ENCODE measurements at regions not wholly inside any gene's neighbourhood (a gene's known extent, or its start where the extent isn't known, plus 50 kb on each side); places are given as distances from the start of the nearest gene placed in this dataset.

GRCh38 chr2:188726626-188727247 is 247.4 kb upstream of the COL3A1 start:
- Mint-ChIP-seq H3K27me3 (ENCODE audit: insufficient read depth) (no peaks in the 10 kb centered on the region), H3K27ac (no peak overlapping the region), H3K4me3 (no peak overlapping the region), H3K36me3 (ENCODE audit: low read depth) (no peaks in the 10 kb centered on the region), H3K9me3 (no peaks in the 10 kb centered on the region), H3K4me1 (ENCODE audit: low read depth) (no peaks in the 10 kb centered on the region)
- intact Hi-C loops (cut with micrococcal nuclease): no loop called here
- no peak for DNase-seq (ENCODE audit: low spot score)

- no peak overlapping the region for H3K27ac Mint-ChIP-seq
- no peaks in the 10 kb centered on the region for H3K4me1 Mint-ChIP-seq (ENCODE audit: low read depth)
- DNase-seq (ENCODE audit: low spot score): no peak
- intact Hi-C loops (cut with micrococcal nuclease): no loop called here
- H3K4me3 Mint-ChIP-seq: no peak overlapping the region
- H3K9me3 Mint-ChIP-seq: no peaks in the 10 kb centered on the region
- no peaks in the 10 kb centered on the region for H3K27me3 Mint-ChIP-seq (ENCODE audit: insufficient read depth)
- no peaks in the 10 kb centered on the region for H3K36me3 Mint-ChIP-seq (ENCODE audit: low read depth)
Observed at GRCh38 chr2:188727846-188728245, 246.3 kb upstream of the COL3A1 start.

- Mint-ChIP-seq H3K27ac (no peak overlapping the region), H3K4me3 (no peak overlapping the region), H3K27me3 (ENCODE audit: insufficient read depth) (no peaks in the 10 kb centered on the region), H3K4me1 (ENCODE audit: low read depth) (no peaks in the 10 kb centered on the region), H3K36me3 (ENCODE audit: low read depth) (no peaks in the 10 kb centered on the region), H3K9me3 (no peaks in the 10 kb centered on the region)
- intact Hi-C loops (cut with micrococcal nuclease): no loop called here
- DNase-seq (ENCODE audit: low spot score): no peak
Observed at GRCh38 chr2:188734691-188735090, 239.5 kb upstream of the COL3A1 start.

GRCh38 chr2:188746727-188747126 is 227.4 kb upstream of the COL3A1 start:
- no peaks in the 10 kb centered on the region for H3K27me3 Mint-ChIP-seq (ENCODE audit: insufficient read depth)
- H3K9me3 Mint-ChIP-seq: no peaks in the 10 kb centered on the region
- no peak overlapping the region for H3K27ac Mint-ChIP-seq
- no peak for DNase-seq (ENCODE audit: low spot score)
- H3K36me3 Mint-ChIP-seq (ENCODE audit: low read depth): no peaks in the 10 kb centered on the region
- H3K4me1 Mint-ChIP-seq (ENCODE audit: low read depth): no peaks in the 10 kb centered on the region
- intact Hi-C loops (cut with micrococcal nuclease): no loop called here
- no peak overlapping the region for H3K4me3 Mint-ChIP-seq

GRCh38 chr2:188751816-188752215 is 222.4 kb upstream of the COL3A1 start:
- no peak for DNase-seq (ENCODE audit: low spot score)
- Mint-ChIP-seq H3K27me3 (ENCODE audit: insufficient read depth) (no peaks in the 10 kb centered on the region), H3K9me3 (no peaks in the 10 kb centered on the region), H3K36me3 (ENCODE audit: low read depth) (no peaks in the 10 kb centered on the region), H3K27ac (no peak overlapping the region), H3K4me3 (no peak overlapping the region), H3K4me1 (ENCODE audit: low read depth) (no peaks in the 10 kb centered on the region)
- intact Hi-C loops (cut with micrococcal nuclease): no loop called here

- H3K9me3 Mint-ChIP-seq: no peaks in the 10 kb centered on the region
- H3K4me1 Mint-ChIP-seq (ENCODE audit: low read depth): no peaks in the 10 kb centered on the region
- H3K27me3 Mint-ChIP-seq (ENCODE audit: insufficient read depth): no peaks in the 10 kb centered on the region
- H3K36me3 Mint-ChIP-seq (ENCODE audit: low read depth): no peaks in the 10 kb centered on the region
- intact Hi-C loops (cut with micrococcal nuclease): no loop called here
- H3K4me3 Mint-ChIP-seq: no peak overlapping the region
- no peak overlapping the region for H3K27ac Mint-ChIP-seq
- DNase-seq (ENCODE audit: low spot score): no peak
Observed at GRCh38 chr2:188752311-188752710, 221.9 kb upstream of the COL3A1 start.

GRCh38 chr2:188762151-188762550 is 212.0 kb upstream of the COL3A1 start:
- no peak overlapping the region for H3K4me3 Mint-ChIP-seq
- no peaks in the 10 kb centered on the region for H3K36me3 Mint-ChIP-seq (ENCODE audit: low read depth)
- no peaks in the 10 kb centered on the region for H3K9me3 Mint-ChIP-seq
- intact Hi-C loops (cut with micrococcal nuclease): no loop called here
- no peak overlapping the region for H3K27ac Mint-ChIP-seq
- no peaks in the 10 kb centered on the region for H3K27me3 Mint-ChIP-seq (ENCODE audit: insufficient read depth)
- no peaks in the 10 kb centered on the region for H3K4me1 Mint-ChIP-seq (ENCODE audit: low read depth)
- no peak for DNase-seq (ENCODE audit: low spot score)

- Mint-ChIP-seq H3K4me1 (ENCODE audit: low read depth) (no peaks in the 10 kb centered on the region), H3K9me3 (no peaks in the 10 kb centered on the region), H3K27me3 (ENCODE audit: insufficient read depth) (no peaks in the 10 kb centered on the region), H3K4me3 (no peak overlapping the region), H3K27ac (no peak overlapping the region), H3K36me3 (ENCODE audit: low read depth) (no peaks in the 10 kb centered on the region)
- DNase-seq (ENCODE audit: low spot score): no peak
- intact Hi-C loops (cut with micrococcal nuclease): no loop called here
Observed at GRCh38 chr2:188765522-188766470, 208.4 kb upstream of the COL3A1 start.

- no peak for DNase-seq (ENCODE audit: low spot score)
- no peaks in the 10 kb centered on the region for H3K9me3 Mint-ChIP-seq
- H3K4me3 Mint-ChIP-seq: no peak overlapping the region
- H3K36me3 Mint-ChIP-seq (ENCODE audit: low read depth): no peaks in the 10 kb centered on the region
- intact Hi-C loops (cut with micrococcal nuclease): no loop called here
- no peaks in the 10 kb centered on the region for H3K4me1 Mint-ChIP-seq (ENCODE audit: low read depth)
- H3K27ac Mint-ChIP-seq: no peak overlapping the region
- no peaks in the 10 kb centered on the region for H3K27me3 Mint-ChIP-seq (ENCODE audit: insufficient read depth)
Observed at GRCh38 chr2:188766471-188766856, 207.7 kb upstream of the COL3A1 start.

GRCh38 chr2:188767176-188767575 is 207.0 kb upstream of the COL3A1 start:
- Mint-ChIP-seq H3K27ac (no peak overlapping the region), H3K4me1 (ENCODE audit: low read depth) (no peaks in the 10 kb centered on the region), H3K9me3 (no peaks in the 10 kb centered on the region), H3K4me3 (no peak overlapping the region), H3K36me3 (ENCODE audit: low read depth) (no peaks in the 10 kb centered on the region), H3K27me3 (ENCODE audit: insufficient read depth) (no peaks in the 10 kb centered on the region)
- DNase-seq (ENCODE audit: low spot score): no peak
- intact Hi-C loops (cut with micrococcal nuclease): no loop called here

- no peak overlapping the region for H3K4me3 Mint-ChIP-seq
- intact Hi-C loops (cut with micrococcal nuclease): no loop called here
- no peak overlapping the region for H3K27ac Mint-ChIP-seq
- H3K9me3 Mint-ChIP-seq: no peaks in the 10 kb centered on the region
- DNase-seq (ENCODE audit: low spot score): no peak
- no peaks in the 10 kb centered on the region for H3K4me1 Mint-ChIP-seq (ENCODE audit: low read depth)
- no peaks in the 10 kb centered on the region for H3K36me3 Mint-ChIP-seq (ENCODE audit: low read depth)
- H3K27me3 Mint-ChIP-seq (ENCODE audit: insufficient read depth): no peaks in the 10 kb centered on the region
Observed at GRCh38 chr2:188770296-188770695, 203.9 kb upstream of the COL3A1 start.

- no peak for DNase-seq (ENCODE audit: low spot score)
- Mint-ChIP-seq H3K4me1 (ENCODE audit: low read depth) (no peaks in the 10 kb centered on the region), H3K27me3 (ENCODE audit: insufficient read depth) (no peaks in the 10 kb centered on the region), H3K36me3 (ENCODE audit: low read depth) (no peaks in the 10 kb centered on the region), H3K9me3 (no peaks in the 10 kb centered on the region), H3K27ac (no peak overlapping the region), H3K4me3 (no peak overlapping the region)
- intact Hi-C loops (cut with micrococcal nuclease): no loop called here
Observed at GRCh38 chr2:188773075-188773474, 201.1 kb upstream of the COL3A1 start.

GRCh38 chr2:188776634-188777033 is 197.5 kb upstream of the COL3A1 start:
- no peak overlapping the region for H3K27ac Mint-ChIP-seq
- DNase-seq (ENCODE audit: low spot score): no peak
- no peaks in the 10 kb centered on the region for H3K36me3 Mint-ChIP-seq (ENCODE audit: low read depth)
- H3K27me3 Mint-ChIP-seq (ENCODE audit: insufficient read depth): no peaks in the 10 kb centered on the region
- no peaks in the 10 kb centered on the region for H3K9me3 Mint-ChIP-seq
- no peak overlapping the region for H3K4me3 Mint-ChIP-seq
- intact Hi-C loops (cut with micrococcal nuclease): no loop called here
- no peaks in the 10 kb centered on the region for H3K4me1 Mint-ChIP-seq (ENCODE audit: low read depth)
